ENCODE measurements at regions not wholly inside any gene's neighbourhood (a gene's known extent, or its start where the extent isn't known, plus 50 kb on each side); places are given as distances from the start of the nearest gene placed in this dataset.

DNA sequence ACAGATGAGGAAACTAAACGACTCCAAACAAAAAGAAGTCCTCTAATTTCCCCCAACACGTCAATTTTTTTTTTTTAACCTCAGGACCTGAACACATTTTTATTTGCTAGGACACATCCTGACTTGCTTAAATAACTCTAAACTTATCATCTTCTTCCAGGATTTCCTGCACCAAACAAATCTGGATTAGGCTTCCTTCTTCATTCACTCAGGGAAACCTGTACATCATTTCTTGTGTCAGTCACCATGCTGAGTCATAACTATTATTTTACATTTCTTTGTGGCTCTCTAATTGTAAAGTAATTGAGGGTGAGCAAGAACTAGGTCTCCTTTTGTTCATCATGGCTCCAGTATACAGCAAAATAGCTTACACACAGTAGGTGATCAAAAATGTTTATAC, 433.4 kb upstream of the GBE1 start:
- no peak overlapping the region for H3K4me3 ChIP-seq (ENCODE audit: low read depth, low read length)
- FAIRE-seq (no peak), DNase-seq (ENCODE audit: low read depth) (peak; percentile 47)
- no peaks in the 10 kb centered on the region for H3K27me3 ChIP-seq (ENCODE audit: control insufficient read depth, insufficient read depth, low read length)
- TF ChIP-seq, protein P1, sequence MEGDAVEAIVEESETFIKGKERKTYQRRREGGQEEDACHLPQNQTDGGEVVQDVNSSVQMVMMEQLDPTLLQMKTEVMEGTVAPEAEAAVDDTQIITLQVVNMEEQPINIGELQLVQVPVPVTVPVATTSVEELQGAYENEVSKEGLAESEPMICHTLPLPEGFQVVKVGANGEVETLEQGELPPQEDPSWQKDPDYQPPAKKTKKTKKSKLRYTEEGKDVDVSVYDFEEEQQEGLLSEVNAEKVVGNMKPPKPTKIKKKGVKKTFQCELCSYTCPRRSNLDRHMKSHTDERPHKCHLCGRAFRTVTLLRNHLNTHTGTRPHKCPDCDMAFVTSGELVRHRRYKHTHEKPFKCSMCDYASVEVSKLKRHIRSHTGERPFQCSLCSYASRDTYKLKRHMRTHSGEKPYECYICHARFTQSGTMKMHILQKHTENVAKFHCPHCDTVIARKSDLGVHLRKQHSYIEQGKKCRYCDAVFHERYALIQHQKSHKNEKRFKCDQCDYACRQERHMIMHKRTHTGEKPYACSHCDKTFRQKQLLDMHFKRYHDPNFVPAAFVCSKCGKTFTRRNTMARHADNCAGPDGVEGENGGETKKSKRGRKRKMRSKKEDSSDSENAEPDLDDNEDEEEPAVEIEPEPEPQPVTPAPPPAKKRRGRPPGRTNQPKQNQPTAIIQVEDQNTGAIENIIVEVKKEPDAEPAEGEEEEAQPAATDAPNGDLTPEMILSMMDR (IDR thresholded peaks at IDR 0.05; ENCODE audit: insufficient read depth, low read length, severe bottlenecking) = no peak
- no peaks in the 10 kb centered on the region for H3K36me3 ChIP-seq (ENCODE audit: control insufficient read depth, insufficient read depth, low read length)

DNA sequence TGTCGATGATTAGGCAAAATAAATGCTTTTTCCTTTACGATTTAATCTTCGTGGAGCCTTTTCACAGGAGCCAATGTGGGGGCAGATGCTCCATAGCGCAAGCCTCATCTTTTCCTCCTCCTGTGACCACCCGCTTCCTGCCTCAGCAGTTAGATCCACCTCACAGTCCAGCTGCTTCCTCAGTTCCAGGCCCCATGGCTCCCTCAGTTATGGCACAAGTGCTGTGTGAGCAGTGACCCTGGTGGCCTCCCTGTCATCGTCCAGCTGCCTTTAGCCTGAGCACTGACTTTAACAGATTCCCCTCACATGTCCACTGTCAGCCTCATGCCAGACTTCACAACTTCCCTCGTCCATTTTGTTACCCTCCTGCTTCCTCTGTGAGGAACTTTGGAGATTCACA, 424.6 kb upstream of the GBE1 start:
- no peak overlapping the region for H3K4me3 ChIP-seq (ENCODE audit: low read depth, low read length)
- H3K27me3 ChIP-seq (ENCODE audit: control insufficient read depth, insufficient read depth, low read length) = no peaks in the 10 kb centered on the region
- DNase-seq (ENCODE audit: low read depth) (no peak), FAIRE-seq (no peak)
- TF ChIP-seq, protein P1 (IDR thresholded peaks at IDR 0.05; ENCODE audit: insufficient read depth, low read length, severe bottlenecking) = no peak
- no peaks in the 10 kb centered on the region for H3K36me3 ChIP-seq (ENCODE audit: control insufficient read depth, insufficient read depth, low read length)

DNA sequence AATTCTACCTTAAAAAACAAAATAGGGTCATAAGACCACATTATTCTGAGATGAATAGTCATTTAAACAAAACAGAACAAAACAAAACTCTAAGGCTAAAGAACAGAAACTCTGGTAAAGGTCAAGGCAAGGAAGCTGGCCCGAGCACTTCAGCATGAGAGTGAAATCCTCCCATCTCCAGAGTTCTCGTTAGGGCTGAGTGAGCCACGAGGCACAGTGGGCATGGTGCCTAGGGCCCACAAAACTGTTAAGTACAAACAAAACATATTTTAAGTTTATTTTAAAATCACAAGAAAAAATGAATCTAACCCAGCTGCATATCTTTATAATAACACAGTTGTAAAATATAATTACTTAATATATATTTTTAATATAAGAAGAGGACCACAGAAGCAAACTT, 417.8 kb upstream of the GBE1 start:
- Histone ChIP-seq H3K36me3 (ENCODE audit: control insufficient read depth, insufficient read depth, low read length) (no peaks in the 10 kb centered on the region), H3K27me3 (ENCODE audit: control insufficient read depth, insufficient read depth, low read length) (no peaks in the 10 kb centered on the region), H3K4me3 (ENCODE audit: low read depth, low read length) (no peak overlapping the region)
- TF ChIP-seq, protein P1 (IDR thresholded peaks at IDR 0.05; ENCODE audit: insufficient read depth, low read length, severe bottlenecking) = no peak
- no peak for FAIRE-seq
- no peak for DNase-seq (ENCODE audit: low read depth)

DNA sequence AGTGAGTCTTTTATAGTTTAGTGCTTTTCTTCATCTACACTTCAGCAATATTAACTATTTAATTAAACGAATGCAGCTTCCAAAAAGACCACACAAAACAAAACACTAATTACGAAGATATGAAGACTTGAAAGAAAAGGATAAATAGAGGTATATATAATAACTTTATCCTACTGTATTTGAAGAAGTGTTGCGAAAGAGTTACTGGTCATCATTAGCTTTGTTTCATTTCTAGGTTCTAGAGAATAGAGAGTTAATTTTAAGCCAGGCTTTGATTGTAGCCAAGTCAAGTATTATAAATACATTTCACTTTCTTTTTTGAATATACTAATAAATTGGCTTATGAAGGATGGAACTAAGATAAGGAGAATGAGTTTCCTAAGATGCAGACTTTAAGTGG, 416.8 kb upstream of the GBE1 start:
- H3K4me3 ChIP-seq (ENCODE audit: low read depth, low read length) = no peak overlapping the region

DNA sequence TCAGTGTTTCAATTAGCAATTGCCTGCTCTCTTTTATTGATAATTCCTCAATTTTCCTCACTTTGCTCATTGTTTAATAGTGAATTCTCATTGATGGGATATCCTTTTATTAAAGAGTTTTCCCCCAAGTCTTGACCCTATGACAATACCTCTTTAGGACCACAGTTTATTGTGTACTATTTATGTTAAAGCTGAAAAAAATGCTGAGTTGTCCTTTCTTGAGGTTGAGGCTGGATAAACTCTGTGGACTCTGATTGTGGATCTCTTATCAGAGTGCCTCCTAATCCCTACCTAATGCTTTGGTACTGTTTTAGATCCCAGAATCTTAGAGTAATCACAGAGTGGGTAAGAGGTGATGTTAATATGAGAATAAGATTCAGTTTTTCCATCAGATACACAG, 416.3 kb upstream of the GBE1 start:
- Histone ChIP-seq H3K36me3 (ENCODE audit: control insufficient read depth, insufficient read depth, low read length) (no peaks in the 10 kb centered on the region), H3K4me3 (ENCODE audit: low read depth, low read length) (no peak overlapping the region), H3K27me3 (ENCODE audit: control insufficient read depth, insufficient read depth, low read length) (no peaks in the 10 kb centered on the region)
- no peak for DNase-seq (ENCODE audit: low read depth)
- TF ChIP-seq, protein P1 (IDR thresholded peaks at IDR 0.05; ENCODE audit: insufficient read depth, low read length, severe bottlenecking) = no peak
- no peak for FAIRE-seq

More for the DNA sequence above, 416.8 kb upstream of the GBE1 start:
- no peaks in the 10 kb centered on the region for H3K27me3 ChIP-seq (ENCODE audit: control insufficient read depth, insufficient read depth, low read length)
- DNase-seq (ENCODE audit: low read depth) (no peak), FAIRE-seq (no peak)
- no peaks in the 10 kb centered on the region for H3K36me3 ChIP-seq (ENCODE audit: control insufficient read depth, insufficient read depth, low read length)
- TF ChIP-seq, protein P1 (IDR thresholded peaks at IDR 0.05; ENCODE audit: insufficient read depth, low read length, severe bottlenecking) = no peak

DNA sequence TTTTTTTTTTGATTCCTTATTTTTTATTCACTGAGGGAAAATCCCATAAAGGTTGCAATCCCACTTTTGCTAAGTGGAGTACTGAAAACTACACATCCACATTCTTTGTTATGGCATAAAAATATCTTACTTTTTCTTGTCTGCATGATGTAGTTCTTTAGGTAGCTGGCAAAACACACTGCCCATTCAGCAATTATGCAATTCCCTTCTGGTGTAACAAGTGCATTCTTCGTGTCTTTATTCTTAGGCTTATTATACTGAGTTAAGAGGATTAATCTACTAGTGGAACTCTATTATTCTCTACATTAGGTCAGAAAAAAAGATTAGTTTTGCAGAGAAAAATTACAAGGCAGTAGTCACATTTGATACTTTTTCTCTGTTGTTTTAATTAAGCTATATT, 403.8 kb upstream of the GBE1 start:
- H3K4me3 ChIP-seq (ENCODE audit: low read depth, low read length) = no peak overlapping the region
- H3K27me3 ChIP-seq (ENCODE audit: control insufficient read depth, insufficient read depth, low read length) = no peaks in the 10 kb centered on the region
- FAIRE-seq (no peak), DNase-seq (ENCODE audit: low read depth) (no peak)
- TF ChIP-seq, protein P1 (IDR thresholded peaks at IDR 0.05; ENCODE audit: insufficient read depth, low read length, severe bottlenecking) = no peak
- H3K36me3 ChIP-seq (ENCODE audit: control insufficient read depth, insufficient read depth, low read length) = no peaks in the 10 kb centered on the region

Measured in bronchial epithelial cell (primary cell).